K562 (cell line): ENCODE measurements at regions not wholly inside any gene's neighbourhood (a gene's known extent, or its start where the extent isn't known, plus 50 kb on each side); places are given as distances from the start of the nearest gene placed in this dataset.

Source experiments
- ATAC-seq: fragments of 200-7000 bp; cut with Tn5 transposase; 3 replicates; pipeline ENCODE4 v1.9.1; 2020; ENCODE audit warnings: moderate library complexity
- BruUV-seq: library from RNA; stranded (reverse); fragments of 400-500 nt; replicated peaks from 2 replicates; lab custom pipeline; 2021; lab: Mats Ljungman, UMichigan
- CTCF ChIA-PET: fragments of 300-600 bp; formaldehyde crosslinking; extraction: SDS; loops from one replicate; lab custom pipeline; 2021; ENCODE audit warnings: low intra/inter-chr PET ratio; lab: Yijun Ruan, JAX
- POLR2A ChIA-PET: fragments of 300-600, 350-650 bp; sonication (Branson Sonifier 250); formaldehyde crosslinking; extraction: SDS; loops from one replicate; lab custom pipeline; 2021; ENCODE audit warnings: antibody characterized with exemption, inconsistent platforms; lab: Yijun Ruan, JAX
- DNase-seq, 4 experiments: peaks; one replicate each; pipeline versions ENCODE4 v3.0.0 to v3.0.0-alpha.2; 2011 to 2018; ENCODE audit warnings: low spot score in 3 of 4, mixed read lengths in 3 of 4; ENCODE audit errors: extremely low read depth in 1 of 4
- FAIRE-seq: peaks from 2 replicates; lab custom pipeline; 2011; peaks lifted over from hg19 to GRCh38; lab: Jason Lieb, UNC
- H2AFZ ChIP-seq: 2 replicates; pipeline ENCODE4 v1.6.0; 2011; ENCODE audit warnings: low read depth, low read length, control low read depth, inconsistent platforms
- H3K27ac ChIP-seq: fragments of 200-600 bp; 3 replicates; pipeline ENCODE4 v1.8.0; 2011; ENCODE audit warnings: low read depth, mild to moderate bottlenecking, control low read depth, inconsistent platforms, low read length, moderate library complexity, mixed read lengths; ENCODE audit errors: extremely low read depth
- H3K27me3 ChIP-seq, 2 experiments: fragments of 300-600 bp in 1 of 2; 2 replicates in 1 of 2; 3 replicates in 1 of 2; pipeline versions ENCODE4 v1.6.0 to v1.8.0; 2011; ENCODE audit warnings: inconsistent platforms in 2 of 2, low read length in 2 of 2, mild to moderate bottlenecking in 1 of 2, mixed read lengths in 1 of 2, moderate library complexity in 1 of 2; ENCODE audit not compliant: control insufficient read depth in 2 of 2, insufficient read depth in 2 of 2
- H3K36me3 ChIP-seq: fragments of 300-600 bp; 3 replicates; pipeline ENCODE4 v1.8.0; 2011; ENCODE audit warnings: mild to moderate bottlenecking, low read length, inconsistent platforms; ENCODE audit not compliant: control insufficient read depth, insufficient read depth
- H3K4me1 ChIP-seq, 2 experiments: fragments of 200-600 bp in 1 of 2; replicated peaks in 1 of 2; 2 replicates in 1 of 2; 3 replicates in 1 of 2; pipeline versions ENCODE4 v1.5.1 to v1.8.0; 2011; ENCODE audit warnings: inconsistent platforms in 2 of 2, low read length in 2 of 2, mild to moderate bottlenecking in 1 of 2, mixed read lengths in 1 of 2, moderate library complexity in 1 of 2; ENCODE audit not compliant: control insufficient read depth in 2 of 2, insufficient read depth in 2 of 2
- H3K4me2 ChIP-seq: 2 replicates; pipeline ENCODE4 v1.6.1; 2011; ENCODE audit warnings: low read length, control low read depth, inconsistent platforms, mixed read lengths; ENCODE audit not compliant: insufficient read depth
- H3K4me3 ChIP-seq: fragments of 200-600 bp; sonication (generic), shearing (Covaris generic); 2 replicates; pipeline ENCODE4 v1.5.1; 2016; ENCODE audit warnings: control low read depth, inconsistent platforms
- H3K79me2 ChIP-seq: fragments of 200-600 bp; 3 replicates; pipeline ENCODE4 v1.8.0; 2011; ENCODE audit warnings: low read length, inconsistent platforms; ENCODE audit not compliant: control insufficient read depth, insufficient read depth
- H3K9ac ChIP-seq, 2 experiments: 2 replicates each; pipeline versions ENCODE4 v1.6.0 to v1.6.1; 2011; ENCODE audit warnings: low read depth in 2 of 2, low read length in 2 of 2, control low read depth in 1 of 2, inconsistent platforms in 1 of 2, mild to moderate bottlenecking in 1 of 2, mixed read lengths in 1 of 2; ENCODE audit not compliant: insufficient read depth in 1 of 2
- H3K9me1 ChIP-seq: one replicate; pipeline ENCODE4 v1.6.0; 2011; ENCODE audit warnings: inconsistent platforms, mild to moderate bottlenecking, low read length, moderate library complexity; ENCODE audit not compliant: control insufficient read depth, insufficient read depth
- H3K9me3 ChIP-seq: replicated peaks from 2 replicates; pipeline ENCODE4 v1.5.1; 2011; ENCODE audit warnings: low read depth, low read length, inconsistent platforms; ENCODE audit not compliant: control insufficient read depth, insufficient read depth
- H4K20me1 ChIP-seq: replicated peaks from 2 replicates; pipeline ENCODE4 v1.6.1; 2011; ENCODE audit warnings: low read length, inconsistent platforms, mixed read lengths; ENCODE audit not compliant: control insufficient read depth, insufficient read depth
- CTBP1 ChIP-seq: fragments of 450-650 bp; IDR thresholded peaks from 2 replicates; pipeline ENCODE4 v1.6.1; 2016; ENCODE audit warnings: borderline replicate concordance
- HMGN3 ChIP-seq: IDR thresholded peaks from 2 replicates; pipeline ENCODE4 v1.6.1; 2011; ENCODE audit warnings: borderline replicate concordance, low read depth, mild to moderate bottlenecking, mixed read lengths, low read length; ENCODE audit not compliant: insufficient read length; ENCODE audit errors: extremely low read depth
- HNRNPUL1 ChIP-seq: fragments of 200-400 bp; formaldehyde crosslinking; IDR thresholded peaks from 2 replicates; pipeline ENCODE4 v1.6.1; 2017; ENCODE audit warnings: low read length
- IRF1 ChIP-seq: sonication (generic); formaldehyde crosslinking; IDR thresholded peaks from 2 replicates; pipeline ENCODE4 v1.8.0; 2022; ENCODE audit warnings: missing genetic modification reagents, mild to moderate bottlenecking, borderline replicate concordance
- NFYB ChIP-seq: IDR thresholded peaks from 2 replicates; pipeline ENCODE4 v1.6.1; 2011; ENCODE audit warnings: mild to moderate bottlenecking, moderate library complexity; ENCODE audit not compliant: insufficient read length; ENCODE audit errors: extremely low read depth
- NR2C1 ChIP-seq, 2 experiments: fragments of 450-650 bp; IDR thresholded peaks; 2 replicates each; pipeline ENCODE4 v1.6.1; 2017; ENCODE audit warnings: mild to moderate bottlenecking in 2 of 2, antibody characterized with exemption in 1 of 2, inconsistent platforms in 1 of 2, missing compliant biosample characterization in 1 of 2, missing genetic modification characterization in 1 of 2
- SREBF2 ChIP-seq: sonication (generic); formaldehyde crosslinking; IDR thresholded peaks from 2 replicates; pipeline ENCODE4 v1.4.0; 2020; ENCODE audit warnings: mild to moderate bottlenecking, missing genetic modification reagents
- TARDBP ChIP-seq: fragments of 450-650 bp; IDR thresholded peaks from 2 replicates; pipeline ENCODE4 v1.6.1; 2016
- TEAD1 ChIP-seq, 2 experiments: fragments of 450-650 bp in 1 of 2; sonication (generic) in 1 of 2; formaldehyde crosslinking; IDR thresholded peaks; 2 replicates each; pipeline versions ENCODE4 v1.4.0 to v1.8.0; 2020 to 2022; ENCODE audit warnings: mild to moderate bottlenecking in 2 of 2, missing genetic modification reagents in 1 of 2
- UBTF ChIP-seq, 2 experiments: IDR thresholded peaks; 2 replicates each; pipeline ENCODE4 v1.6.1; 2012; ENCODE audit warnings: improper control_type of control experiment in 2 of 2, low read depth in 2 of 2, low read length in 2 of 2, borderline replicate concordance in 1 of 2
- ZBTB5 ChIP-seq: fragments of 450-650 bp; IDR thresholded peaks from 2 replicates; pipeline ENCODE4 v1.6.1; 2017; ENCODE audit warnings: antibody characterized with exemption
- ZNF778 ChIP-seq: fragments of 450-650 bp; formaldehyde crosslinking; IDR thresholded peaks from 2 replicates; pipeline ENCODE4 v1.4.0; 2020; ENCODE audit warnings: mild to moderate bottlenecking, moderate library complexity
- WGBS: fragments of 100-300 bp; shearing (Covaris generic); methylation state at CpG from one replicate; pipeline ENCODE4 v1.1.6; 2016; ENCODE audit warnings: low coverage, mixed read lengths; ENCODE audit not compliant: insufficient coverage; ENCODE audit errors: missing lambda C conversion rate; 5-methylcytosine and 5-hydroxymethylcytosine counted together
- in situ Hi-C: fragments of 300-500 bp; cut with MboI; formaldehyde crosslinking; loops from 4 replicates; pipeline ENCODE4 v1.15.0; 2018; ENCODE audit warnings: inconsistent platforms, mixed read lengths
- intact Hi-C: fragments of 100-400 bp; cut with micrococcal nuclease; formaldehyde crosslinking; loops from 2 replicates; pipeline ENCODE4 v1.14.2; 2022

- no peaks in the 10 kb centered on the region for H3K36me3 ChIP-seq
- no peaks in the 10 kb centered on the region for H3K79me2 ChIP-seq
- DNase-seq (no peak), ATAC-seq (no peak), FAIRE-seq (no peak)
- POLR2A ChIA-PET: no interaction called here
- no peak overlapping the region for H3K9ac ChIP-seq
- CTCF ChIA-PET: no interaction called here
- H3K4me3 ChIP-seq: no peak overlapping the region
- intact Hi-C loops: no loop called here
- H4K20me1 ChIP-seq: no peaks in the 10 kb centered on the region; the same call in 1 of the 2 replicates
- H3K27me3 ChIP-seq: peaks cover 3 to 20% of the 10 kb centered on the region in 2 experiments; a peak in 3 of 5 replicates
- H3K9me1 ChIP-seq: no peaks in the 10 kb centered on the region
- 19% methylated on average over 8 of the region's 8 CpGs for WGBS
- no peak overlapping the region for H2AFZ ChIP-seq
- BruUV-seq: no TSS peak
- no peaks in the 10 kb centered on the region for H3K4me1 ChIP-seq
- no peak overlapping the region for H3K27ac ChIP-seq
- in situ Hi-C loops: no loop called here
- H3K9me3 ChIP-seq: no peaks in the 10 kb centered on the region
- no peak overlapping the region for H3K4me2 ChIP-seq
- TF ChIP-seq ZNF778 (CRISPR knock-in tag) (no peak), NFYB (no peak), CTBP1 (no peak), NR2C1 (IDR thresholded peaks at IDR 0.05) (no peak), NR2C1 (tag; IDR thresholded peaks at IDR 0.05) (no peak), HNRNPUL1 (no peak), IRF1 (no peak), UBTF (IDR thresholded peaks at IDR 0.05; ENCODE audit: borderline replicate concordance in 1 of 2, low read depth in 2 of 2, low read length in 2 of 2) (no peak), HMGN3 (no peak), TEAD1 (CRISPR knock-in tag; IDR thresholded peaks at IDR 0.05) (no peak), SREBF2 (CRISPR knock-in tag) (no peak), ZBTB5 (no peak), TARDBP (no peak)
These were observed 211.5 kb downstream of the SOX4 start for GRCh38 chr6:21804941-21805610.
